IPS DF 6.9 (cell line): ENCODE measurements at regions not wholly inside any gene's neighbourhood (a gene's known extent, or its start where the extent isn't known, plus 50 kb on each side); places are given as distances from the start of the nearest gene placed in this dataset.
"Not testable (repeated sequence)": the region's sequence is repeated elsewhere in the genome, so short reads cannot be mapped to it uniquely, and the experiment has no call there.

Experiments used
- DNase-seq: peaks from one replicate; pipeline ENCODE4 v3.0.0-alpha.2; 2013; ENCODE audit warnings: low read depth, low spot score
- H3K27ac ChIP-seq: one replicate; pipeline ENCODE4 v1.5.1; 2013; ENCODE audit warnings: low read length, control low read depth
- H3K27me3 ChIP-seq: 2 replicates; pipeline ENCODE4 v1.6.1; 2013; ENCODE audit warnings: mild to moderate bottlenecking, low read length; ENCODE audit not compliant: control insufficient read depth, insufficient read depth
- H3K36me3 ChIP-seq: 2 replicates; pipeline ENCODE4 v1.6.1; 2013; ENCODE audit warnings: low read length; ENCODE audit not compliant: control insufficient read depth, insufficient read depth
- H3K4me1 ChIP-seq: 2 replicates; pipeline ENCODE4 v1.6.1; 2013; ENCODE audit warnings: low read length; ENCODE audit not compliant: control insufficient read depth, insufficient read depth
- H3K4me3 ChIP-seq: 2 replicates; pipeline ENCODE4 v1.5.1; 2013; ENCODE audit warnings: mild to moderate bottlenecking, low read length
- H3K9me3 ChIP-seq: 2 replicates; pipeline ENCODE4 v1.6.1; 2013; ENCODE audit warnings: low read length, inconsistent platforms; ENCODE audit not compliant: control insufficient read depth, insufficient read depth
- WGBS: extraction: QIAGEN DNeasy Blood & Tissue Kit; methylation state at CpG from one replicate; pipeline ENCODE4 v1.1.7; 2013; ENCODE audit warnings: mixed read lengths, missing lambda C conversion rate; ENCODE audit not compliant: insufficient read length, insufficient coverage; 5-methylcytosine and 5-hydroxymethylcytosine counted together

- not testable (repeated sequence) for DNase-seq, H3K36me3 ChIP-seq
- WGBS: no CpG with 5 or more reads among the region's 17 CpGs
Observed at GRCh38 chr2:76697439-76697838, 824.7 kb downstream of the LRRTM4 start.

DNA sequence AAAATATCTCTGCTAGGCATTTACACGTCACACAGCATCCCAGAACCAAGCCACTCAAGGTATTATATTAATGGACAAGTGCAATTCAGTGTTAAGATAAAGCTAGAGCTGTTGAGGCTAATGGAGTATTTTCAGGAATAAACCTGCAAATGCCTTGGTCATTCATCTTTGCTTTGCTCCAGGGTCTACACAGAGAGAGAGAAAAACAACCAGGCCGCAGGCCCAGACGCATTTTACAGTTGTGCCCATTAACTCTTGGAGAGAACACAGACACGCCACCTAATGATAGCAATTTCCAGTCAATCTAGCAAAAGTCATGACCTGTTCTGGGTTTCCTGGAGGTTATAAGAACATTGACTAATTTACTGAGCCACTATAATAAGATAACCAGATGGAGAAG is 829.3 kb downstream of the LRRTM4 start:
- no peak for DNase-seq
- Histone ChIP-seq H3K4me3 (no peak overlapping the region), H3K4me1 (no peaks in the 10 kb centered on the region), H3K36me3 (no peaks in the 10 kb centered on the region), H3K9me3 (no peaks in the 10 kb centered on the region), H3K27me3 (no peaks in the 10 kb centered on the region), H3K27ac (no peak overlapping the region)
- WGBS: no CpG with 5 or more reads among the region's 4 CpGs

More at GRCh38 chr2:76697439-76697838, 824.7 kb downstream of the LRRTM4 start:
- not testable (repeated sequence) for H3K27me3 ChIP-seq, H3K9me3 ChIP-seq, H3K4me1 ChIP-seq, H3K27ac ChIP-seq, H3K4me3 ChIP-seq

GRCh38 chr2:76688732-76689131 is 833.4 kb downstream of the LRRTM4 start:
- no peak for DNase-seq
- Histone ChIP-seq H3K4me1 (no peaks in the 10 kb centered on the region), H3K36me3 (no peaks in the 10 kb centered on the region), H3K9me3 (no peaks in the 10 kb centered on the region), H3K27me3 (no peaks in the 10 kb centered on the region), H3K27ac (no peak overlapping the region), H3K4me3 (no peak overlapping the region)
- no CpG with 5 or more reads among the region's 1 CpG for WGBS

DNA sequence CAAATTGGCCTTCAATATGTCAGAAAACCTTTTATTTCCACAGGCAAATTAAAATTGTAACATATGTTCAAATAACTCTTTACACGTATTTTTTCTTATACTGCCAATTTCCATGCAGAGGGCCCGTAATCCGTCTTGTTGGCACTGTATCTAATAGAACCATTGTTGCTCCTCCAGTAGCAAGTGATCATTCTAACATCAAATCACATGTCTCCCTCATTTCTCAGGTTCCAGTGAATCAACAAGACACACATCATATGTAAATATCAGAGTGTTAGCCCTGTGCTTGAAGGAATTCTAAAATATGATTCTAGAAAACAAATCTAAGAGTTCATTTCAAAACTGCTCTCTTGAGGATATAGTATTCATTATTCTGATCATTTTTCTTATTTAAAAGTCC is 834.3 kb downstream of the LRRTM4 start:
- H3K4me3 ChIP-seq: no peak overlapping the region
- 100% methylated on average over 1 of the region's 3 CpGs for WGBS
- H3K4me1 ChIP-seq: no peaks in the 10 kb centered on the region
- DNase-seq: no peak
- no peaks in the 10 kb centered on the region for H3K27me3 ChIP-seq
- no peaks in the 10 kb centered on the region for H3K9me3 ChIP-seq
- no peak overlapping the region for H3K27ac ChIP-seq
- H3K36me3 ChIP-seq: no peaks in the 10 kb centered on the region

GRCh38 chr2:76684756-76685155 is 837.4 kb downstream of the LRRTM4 start:
- Histone ChIP-seq H3K4me3 (no peak overlapping the region), H3K36me3 (no peaks in the 10 kb centered on the region), H3K9me3 (no peaks in the 10 kb centered on the region), H3K27ac (no peak overlapping the region), H3K4me1 (peaks cover 2% of the 10 kb centered on the region; the same call in 1 of the 2 replicates), H3K27me3 (no peaks in the 10 kb centered on the region)
- DNase-seq: no peak
- WGBS: no CpG with 5 or more reads among the region's 6 CpGs

DNA sequence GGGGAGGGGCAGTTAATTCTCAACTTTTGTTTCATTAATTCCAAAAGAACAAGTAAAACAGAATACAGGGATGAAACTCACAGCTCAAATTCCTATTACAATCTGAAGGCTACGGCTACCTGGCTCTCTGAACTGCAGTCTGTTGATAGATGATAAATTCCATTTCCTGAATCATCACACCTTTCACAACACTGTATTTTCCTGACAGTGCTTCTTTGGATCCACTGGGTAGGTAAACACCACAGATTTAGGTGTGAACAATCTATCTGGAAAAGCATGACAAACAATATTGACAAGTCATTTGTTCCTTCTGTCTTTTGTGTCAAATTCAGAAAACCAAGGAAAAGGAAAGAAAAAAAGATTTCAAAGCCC is 843.2 kb downstream of the LRRTM4 start:
- DNase-seq: no peak
- Histone ChIP-seq H3K36me3 (no peaks in the 10 kb centered on the region), H3K4me3 (no peak overlapping the region), H3K27ac (no peak overlapping the region), H3K9me3 (no peaks in the 10 kb centered on the region), H3K27me3 (no peaks in the 10 kb centered on the region), H3K4me1 (peaks cover 2% of the 10 kb centered on the region; the same call in 1 of the 2 replicates)
- WGBS: no CpG with 5 or more reads among the region's 1 CpG

DNA sequence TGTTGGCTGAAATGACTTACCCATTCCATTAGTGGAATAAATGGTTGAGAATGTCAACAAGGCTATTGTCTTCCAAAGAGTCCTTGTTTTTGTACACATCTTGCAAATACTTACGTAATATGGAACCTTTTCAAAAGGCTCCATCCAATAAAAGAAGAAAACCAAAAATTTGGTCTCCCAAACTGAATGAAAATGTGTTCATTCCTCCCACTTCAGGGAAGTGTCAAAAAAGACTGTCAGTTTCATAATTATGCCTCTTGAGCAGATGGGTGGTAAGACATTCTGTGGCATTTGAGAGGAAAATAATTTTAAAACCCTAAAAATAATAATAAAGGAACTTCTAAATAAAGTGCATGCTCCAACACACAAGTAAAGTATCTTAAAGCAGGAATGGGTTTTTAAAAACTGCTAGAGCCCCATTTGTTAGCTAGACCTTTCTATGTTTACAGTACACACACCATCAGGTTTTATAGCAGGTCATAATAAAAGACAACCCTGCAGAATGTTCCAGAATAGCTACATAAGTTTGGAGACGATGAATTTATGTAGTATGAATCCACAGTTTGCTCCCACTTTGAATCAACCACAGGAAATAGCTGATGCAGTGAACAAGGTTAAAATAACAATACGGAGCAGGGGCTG is 843.7 kb downstream of the LRRTM4 start:
- H3K27me3 ChIP-seq: no peaks in the 10 kb centered on the region
- no peak overlapping the region for H3K27ac ChIP-seq
- WGBS: no CpG with 5 or more reads among the region's 3 CpGs
- no peak for DNase-seq
- H3K36me3 ChIP-seq: no peaks in the 10 kb centered on the region
- H3K9me3 ChIP-seq: no peaks in the 10 kb centered on the region
- H3K4me3 ChIP-seq: no peak overlapping the region
- peaks cover 2% of the 10 kb centered on the region; the same call in 1 of the 2 replicates for H3K4me1 ChIP-seq

- H3K27me3 ChIP-seq: no peaks in the 10 kb centered on the region
- H3K36me3 ChIP-seq: no peaks in the 10 kb centered on the region
- H3K27ac ChIP-seq: no peak overlapping the region
- H3K4me3 ChIP-seq: no peak overlapping the region
- H3K9me3 ChIP-seq: no peaks in the 10 kb centered on the region
- H3K4me1 ChIP-seq: no peaks in the 10 kb centered on the region; the same call in 1 of the 2 replicates
- DNase-seq: no peak
Observed at GRCh38 chr2:76675212-76675611, 847.0 kb downstream of the LRRTM4 start.

- H3K4me3 ChIP-seq: no peak overlapping the region
- H3K27me3 ChIP-seq: no peaks in the 10 kb centered on the region
- no peaks in the 10 kb centered on the region for H3K9me3 ChIP-seq
- no peaks in the 10 kb centered on the region for H3K4me1 ChIP-seq
- WGBS: no CpG with 5 or more reads among the region's 2 CpGs
- DNase-seq: no peak
- H3K36me3 ChIP-seq: no peaks in the 10 kb centered on the region
- no peak overlapping the region for H3K27ac ChIP-seq
Observed at GRCh38 chr2:76672798-76673197, 849.4 kb downstream of the LRRTM4 start.

- Histone ChIP-seq H3K4me1 (no peaks in the 10 kb centered on the region), H3K9me3 (no peaks in the 10 kb centered on the region), H3K4me3 (no peak overlapping the region), H3K36me3 (no peaks in the 10 kb centered on the region), H3K27me3 (no peaks in the 10 kb centered on the region), H3K27ac (no peak overlapping the region)
- no CpG with 5 or more reads among the region's 3 CpGs for WGBS
- no peak for DNase-seq
Observed at GRCh38 chr2:76669966-76670465, 852.2 kb downstream of the LRRTM4 start.

DNA sequence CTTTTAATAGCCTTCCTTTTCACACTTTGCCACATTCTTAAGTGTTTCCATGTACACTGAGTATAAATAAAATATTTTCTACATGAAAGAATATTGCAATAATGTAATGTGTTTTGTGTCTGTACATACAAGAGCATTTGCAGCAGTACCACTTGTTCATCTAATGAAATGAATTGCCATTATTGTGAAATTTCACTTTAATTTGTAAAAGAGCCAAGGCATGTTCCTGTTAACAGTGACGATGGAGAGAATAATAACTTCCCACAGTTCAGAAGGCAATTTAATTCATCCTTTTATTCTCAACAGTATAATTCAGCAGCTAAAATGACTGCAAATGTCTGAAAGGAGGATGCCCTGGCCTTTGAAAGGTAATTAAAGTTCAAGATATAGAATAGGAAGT is 853.9 kb downstream of the LRRTM4 start:
- no peak overlapping the region for H3K4me3 ChIP-seq
- DNase-seq: no peak
- no CpG with 5 or more reads among the region's 1 CpG for WGBS
- no peak overlapping the region for H3K27ac ChIP-seq
- H3K27me3 ChIP-seq: no peaks in the 10 kb centered on the region
- H3K9me3 ChIP-seq: no peaks in the 10 kb centered on the region
- no peaks in the 10 kb centered on the region for H3K36me3 ChIP-seq
- H3K4me1 ChIP-seq: no peaks in the 10 kb centered on the region
